Heart left ventricle (tissue), 13 donors: ENCODE measurements at regions not wholly inside any gene's neighbourhood (a gene's known extent, or its start where the extent isn't known, plus 50 kb on each side); places are given as distances from the start of the nearest gene placed in this dataset.

Experiments used
- POLR2A ChIP-seq, 2 donors: fragments of 450-650 bp; IDR thresholded peaks; one replicate each; pipeline ENCODE4 v1.6.1; 2017; ENCODE audit warnings: antibody characterized with exemption in 2 of 2, mild to moderate bottlenecking in 2 of 2, moderate library complexity in 2 of 2
- TF ChIP-seq, protein P1 (sequence below), 12 donors: fragments of 200-600 bp; sonication (generic) in 4 of 12; IDR thresholded peaks; one replicate each; pipeline versions ENCODE4 v1.5.0 to v1.8.0; 2018 to 2022; ENCODE audit warnings: antibody characterized with exemption in 12 of 12, mild to moderate bottlenecking in 5 of 12
- donor health status: ischemic (EF 13 %, LVEDD 7.1; RV severe dilation, severe dysfunction).
- donor health status: DM: no; HTN: yes; CAD: no.
- donor health status: DM: no; HTN: no; CAD: no.
- donor health status: ischemic (EF 25% LVEDD 6.9; RV normal size, moderate dysfunction).
- donor health status: ischemic (EF 25% LVEDD 5.7; RV mildly dilated, moderate dysfunction).
- donor health status: ischemic (EF 35%, LVEDD 5.7; RV mildly dilated, moderate dysfunction).
- donor health status: nonischemic (EF 11% LVEDD 7.7; RV severe dilation, severe dysfunction).
- donor health status: DM: yes; HTN: yes; CAD: no.
- donor health status: PGD.
- donor health status: ischemic (EF 29% LVEDD 5.4; RV normal size, mild dysfunction).
- donor health status: nonischemic (EF 23%, LVEDD 6.1; RV moderate dilation, normal function).

DNA sequence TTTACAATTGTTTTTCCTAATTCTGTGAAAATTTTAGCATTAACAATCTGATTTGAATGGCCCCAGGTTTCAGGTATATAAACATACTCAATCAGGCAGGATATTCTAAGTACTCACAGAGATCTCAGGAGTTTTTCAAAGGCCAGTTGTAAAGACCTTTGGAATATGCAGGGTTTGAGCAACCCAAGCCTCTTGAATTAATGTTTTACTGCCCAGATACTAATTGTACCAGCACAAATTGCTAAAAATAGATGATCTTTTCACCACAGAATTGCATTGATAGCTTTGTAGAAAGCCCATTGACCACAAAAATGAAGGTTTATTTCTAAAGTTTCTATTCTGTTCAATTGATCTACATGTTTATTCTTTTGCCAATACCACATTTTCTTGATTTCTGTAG lies 186.5 kb downstream of the OSTF1 start:
- TF ChIP-seq, protein P1, sequence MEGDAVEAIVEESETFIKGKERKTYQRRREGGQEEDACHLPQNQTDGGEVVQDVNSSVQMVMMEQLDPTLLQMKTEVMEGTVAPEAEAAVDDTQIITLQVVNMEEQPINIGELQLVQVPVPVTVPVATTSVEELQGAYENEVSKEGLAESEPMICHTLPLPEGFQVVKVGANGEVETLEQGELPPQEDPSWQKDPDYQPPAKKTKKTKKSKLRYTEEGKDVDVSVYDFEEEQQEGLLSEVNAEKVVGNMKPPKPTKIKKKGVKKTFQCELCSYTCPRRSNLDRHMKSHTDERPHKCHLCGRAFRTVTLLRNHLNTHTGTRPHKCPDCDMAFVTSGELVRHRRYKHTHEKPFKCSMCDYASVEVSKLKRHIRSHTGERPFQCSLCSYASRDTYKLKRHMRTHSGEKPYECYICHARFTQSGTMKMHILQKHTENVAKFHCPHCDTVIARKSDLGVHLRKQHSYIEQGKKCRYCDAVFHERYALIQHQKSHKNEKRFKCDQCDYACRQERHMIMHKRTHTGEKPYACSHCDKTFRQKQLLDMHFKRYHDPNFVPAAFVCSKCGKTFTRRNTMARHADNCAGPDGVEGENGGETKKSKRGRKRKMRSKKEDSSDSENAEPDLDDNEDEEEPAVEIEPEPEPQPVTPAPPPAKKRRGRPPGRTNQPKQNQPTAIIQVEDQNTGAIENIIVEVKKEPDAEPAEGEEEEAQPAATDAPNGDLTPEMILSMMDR (IDR thresholded peaks at IDR 0.05): no peak
- TF ChIP-seq POLR2A (IDR thresholded peaks at IDR 0.05): no peak
